Skeletal muscle tissue (tissue), 3 donors: ENCODE measurements at regions not wholly inside any gene's neighbourhood (a gene's known extent, or its start where the extent isn't known, plus 50 kb on each side); places are given as distances from the start of the nearest gene placed in this dataset.
"Not testable (repeated sequence)": the region's sequence is repeated elsewhere in the genome, so short reads cannot be mapped to it uniquely, and the experiment has no call there.

ENCODE experiments used
- H3K27ac ChIP-seq: one replicate; pipeline ENCODE4 v1.7.0; 2013; ENCODE audit warnings: mild to moderate bottlenecking, low read depth, low read length, inconsistent platforms
- H3K27me3 ChIP-seq, 3 donors: one replicate each; pipeline ENCODE4 v1.7.0; 2013; ENCODE audit warnings: low read length in 3 of 3; ENCODE audit not compliant: control insufficient read depth in 3 of 3, insufficient read depth in 3 of 3
- H3K36me3 ChIP-seq, 3 donors: one replicate each; pipeline ENCODE4 v1.7.0; 2013; ENCODE audit warnings: low read length in 3 of 3; ENCODE audit not compliant: control insufficient read depth in 3 of 3, insufficient read depth in 3 of 3
- H3K4me1 ChIP-seq, 3 donors: one replicate each; pipeline ENCODE4 v1.7.0; 2013; ENCODE audit warnings: low read length in 3 of 3, mild to moderate bottlenecking in 3 of 3; ENCODE audit not compliant: control insufficient read depth in 3 of 3, insufficient read depth in 3 of 3
- H3K4me3 ChIP-seq, 3 donors: one replicate each; pipeline ENCODE4 v1.7.0; 2013; ENCODE audit warnings: low read length in 3 of 3
- H3K9ac ChIP-seq, 3 donors: one replicate each; pipeline ENCODE4 v1.7.0; 2013; ENCODE audit warnings: low read length in 3 of 3, mild to moderate bottlenecking in 3 of 3, moderate library complexity in 2 of 3, low read depth in 1 of 3
- H3K9me3 ChIP-seq, 3 donors: one replicate each; pipeline ENCODE4 v1.7.0; 2013; ENCODE audit warnings: low read length in 3 of 3; ENCODE audit not compliant: control insufficient read depth in 3 of 3
- donor health status: Osteomylitis.

GRCh38 chr1:238727670-238728069 lies 658.7 kb upstream of the CHRM3 start:
- no peak overlapping the region for H3K4me3 ChIP-seq
- H3K4me1 ChIP-seq: no peaks in the 10 kb centered on the region
- H3K27me3 ChIP-seq: no peaks in the 10 kb centered on the region
- no peak overlapping the region for H3K27ac ChIP-seq
- no peak overlapping the region for H3K9ac ChIP-seq
- H3K9me3 ChIP-seq: peaks cover 0 to 2% (median 0%) of the 10 kb centered on the region in 3 donors
- no peaks in the 10 kb centered on the region for H3K36me3 ChIP-seq

- Histone ChIP-seq H3K27me3 (no peaks in the 10 kb centered on the region), H3K9me3 (peaks cover 0 to 2% (median 0%) of the 10 kb centered on the region in 3 donors), H3K4me1 (no peaks in the 10 kb centered on the region), H3K36me3 (no peaks in the 10 kb centered on the region), H3K27ac (no peak overlapping the region), H3K9ac (no peak overlapping the region), H3K4me3 (no peak overlapping the region)
Observed at GRCh38 chr1:238722812-238723211, 663.6 kb upstream of the CHRM3 start.

DNA sequence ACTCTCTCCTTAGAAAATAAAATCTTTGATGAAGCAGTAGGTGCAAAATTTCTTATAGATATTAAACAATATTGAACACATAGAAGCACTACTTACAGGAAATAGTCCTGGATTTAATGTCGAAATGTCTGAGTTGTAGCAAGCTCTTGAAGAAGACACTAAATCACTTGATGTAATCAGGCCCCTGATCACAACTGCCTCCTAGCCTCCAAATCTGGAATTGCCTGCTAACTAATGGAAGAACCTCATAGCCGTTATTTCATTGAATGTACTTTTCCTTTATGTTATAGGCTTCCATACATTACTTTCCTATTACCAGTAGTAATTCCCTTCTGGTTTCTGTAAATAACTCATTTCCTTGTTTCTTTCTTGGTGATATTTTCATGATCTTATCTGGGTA lies 675.7 kb upstream of the CHRM3 start:
- Histone ChIP-seq H3K4me3 (no peak overlapping the region), H3K4me1 (no peaks in the 10 kb centered on the region), H3K9me3 (no peaks in the 10 kb centered on the region), H3K36me3 (no peaks in the 10 kb centered on the region), H3K9ac (no peak overlapping the region), H3K27ac (no peak overlapping the region), H3K27me3 (no peaks in the 10 kb centered on the region)

- Histone ChIP-seq H3K27ac (no peak overlapping the region), H3K9ac (no peak overlapping the region)
Observed at GRCh38 chr1:238701024-238701423, 685.3 kb upstream of the CHRM3 start.

GRCh38 chr1:238690415-238690814 lies 696.0 kb upstream of the CHRM3 start:
- Histone ChIP-seq H3K4me1 (no peaks in the 10 kb centered on the region), H3K9me3 (no peaks in the 10 kb centered on the region), H3K9ac (no peak overlapping the region), H3K27ac (no peak overlapping the region), H3K36me3 (no peaks in the 10 kb centered on the region), H3K4me3 (no peak overlapping the region), H3K27me3 (no peaks in the 10 kb centered on the region)

More at GRCh38 chr1:238701024-238701423, 685.3 kb upstream of the CHRM3 start:
- no peaks in the 10 kb centered on the region for H3K9me3 ChIP-seq
- H3K36me3 ChIP-seq: no peaks in the 10 kb centered on the region
- H3K27me3 ChIP-seq: no peaks in the 10 kb centered on the region
- H3K4me3 ChIP-seq: no peak overlapping the region
- H3K4me1 ChIP-seq: no peaks in the 10 kb centered on the region

DNA sequence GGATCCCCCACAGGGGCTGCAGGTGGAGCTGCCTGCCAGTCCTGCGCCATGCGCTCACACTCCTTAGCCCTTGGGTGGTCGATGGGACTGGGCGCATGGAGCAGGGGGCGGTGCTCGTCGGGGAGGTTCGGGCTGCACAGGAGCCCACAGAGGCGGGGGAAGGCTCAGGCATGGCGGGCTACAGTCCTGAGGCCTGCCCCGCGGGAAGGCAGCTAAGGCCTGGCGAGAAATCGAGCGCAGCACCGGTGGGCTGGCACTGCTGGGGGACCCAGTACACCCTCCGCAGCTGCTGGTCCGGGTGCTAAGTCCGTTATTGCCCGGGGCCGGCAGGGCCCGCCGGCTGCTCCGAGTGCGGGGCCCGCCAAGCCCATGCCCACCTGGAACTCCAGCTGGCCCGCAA lies 701.8 kb upstream of the CHRM3 start:
- H3K36me3 ChIP-seq, H3K4me3 ChIP-seq, H3K4me1 ChIP-seq, H3K27me3 ChIP-seq, H3K9ac ChIP-seq, H3K27ac ChIP-seq, H3K9me3 ChIP-seq: not testable (repeated sequence)

DNA sequence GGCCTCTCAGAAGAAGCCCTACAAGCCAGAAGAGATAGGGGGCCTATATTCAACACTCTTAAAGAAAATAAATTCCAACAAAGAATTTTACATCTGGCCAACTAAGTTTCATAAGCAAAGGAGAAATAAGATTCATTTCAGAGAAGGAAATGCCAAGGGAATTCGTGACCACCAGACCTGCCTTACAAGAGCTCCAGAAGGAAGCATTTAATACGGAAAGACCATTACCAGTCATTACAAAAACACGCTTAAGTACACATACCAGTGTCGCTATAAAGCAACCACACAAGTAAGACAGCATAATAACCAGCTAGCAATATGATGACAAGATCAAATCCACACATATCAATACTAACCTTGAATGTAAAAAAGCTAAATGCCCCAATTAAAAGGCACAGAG lies 704.9 kb upstream of the CHRM3 start:
- H3K27me3 ChIP-seq: no peaks in the 10 kb centered on the region
- no peak overlapping the region for H3K9ac ChIP-seq

GRCh38 chr1:238681021-238681420 lies 705.3 kb upstream of the CHRM3 start:
- Histone ChIP-seq H3K4me3 (no peak overlapping the region), H3K27ac (no peak overlapping the region), H3K27me3 (no peaks in the 10 kb centered on the region), H3K9me3 (no peaks in the 10 kb centered on the region), H3K36me3 (no peaks in the 10 kb centered on the region), H3K4me1 (no peaks in the 10 kb centered on the region), H3K9ac (no peak overlapping the region)

More for the DNA sequence above, 704.9 kb upstream of the CHRM3 start:
- no peak overlapping the region for H3K4me3 ChIP-seq
- H3K9me3 ChIP-seq: no peaks in the 10 kb centered on the region
- H3K4me1 ChIP-seq: no peaks in the 10 kb centered on the region
- no peaks in the 10 kb centered on the region for H3K36me3 ChIP-seq
- H3K27ac ChIP-seq: no peak overlapping the region

GRCh38 chr1:238677567-238677966 lies 708.8 kb upstream of the CHRM3 start:
- Histone ChIP-seq H3K27me3 (no peaks in the 10 kb centered on the region), H3K9me3 (no peaks in the 10 kb centered on the region), H3K4me3 (no peak overlapping the region), H3K4me1 (no peaks in the 10 kb centered on the region), H3K9ac (no peak overlapping the region), H3K36me3 (no peaks in the 10 kb centered on the region), H3K27ac (no peak overlapping the region)

GRCh38 chr1:238675221-238675620 lies 711.1 kb upstream of the CHRM3 start:
- Histone ChIP-seq H3K36me3 (no peaks in the 10 kb centered on the region), H3K9ac (no peak overlapping the region), H3K27me3 (no peaks in the 10 kb centered on the region), H3K4me1 (no peaks in the 10 kb centered on the region), H3K4me3 (no peak overlapping the region), H3K27ac (no peak overlapping the region), H3K9me3 (no peaks in the 10 kb centered on the region)

- no peak overlapping the region for H3K4me3 ChIP-seq
- no peaks in the 10 kb centered on the region for H3K27me3 ChIP-seq
- no peak overlapping the region for H3K27ac ChIP-seq
- H3K4me1 ChIP-seq: no peaks in the 10 kb centered on the region
- H3K36me3 ChIP-seq: no peaks in the 10 kb centered on the region
- H3K9me3 ChIP-seq: no peaks in the 10 kb centered on the region
- H3K9ac ChIP-seq: no peak overlapping the region
Observed at GRCh38 chr1:238674316-238674715, 712.1 kb upstream of the CHRM3 start.
